ENCODE measurements at regions not wholly inside any gene's neighbourhood (a gene's known extent, or its start where the extent isn't known, plus 50 kb on each side); places are given as distances from the start of the nearest gene placed in this dataset.
"Not testable (repeated sequence)": the region's sequence is repeated elsewhere in the genome, so short reads cannot be mapped to it uniquely, and the experiment has no call there.

DNA sequence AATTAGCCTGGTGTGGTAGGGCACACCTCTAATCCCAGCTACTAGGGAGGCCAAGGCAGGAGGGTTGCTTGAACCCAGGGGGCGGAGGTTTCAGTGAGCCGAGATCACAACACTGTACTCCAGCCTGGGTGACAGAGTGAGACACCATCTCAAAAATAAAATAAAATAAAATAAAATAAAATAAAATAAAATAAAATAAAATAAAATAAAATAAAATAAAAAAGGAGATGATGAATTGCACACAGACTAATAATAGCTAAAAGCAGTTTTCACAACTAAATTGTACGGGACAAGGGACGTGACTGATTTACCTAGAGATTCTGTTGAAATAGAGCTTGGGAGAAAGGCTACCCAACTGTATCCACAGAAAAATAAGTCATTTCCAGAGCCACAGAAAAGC, 1471.3 kb downstream of the CDH11 start:
- DNase-seq = no peak

- DNase-seq = not testable (repeated sequence)
Observed at GRCh38 chr16:63633706-63634445, 1488.0 kb downstream of the CDH11 start.

GRCh38 chr16:63629272-63629671, 1492.6 kb downstream of the CDH11 start:
- no peak for DNase-seq

DNA sequence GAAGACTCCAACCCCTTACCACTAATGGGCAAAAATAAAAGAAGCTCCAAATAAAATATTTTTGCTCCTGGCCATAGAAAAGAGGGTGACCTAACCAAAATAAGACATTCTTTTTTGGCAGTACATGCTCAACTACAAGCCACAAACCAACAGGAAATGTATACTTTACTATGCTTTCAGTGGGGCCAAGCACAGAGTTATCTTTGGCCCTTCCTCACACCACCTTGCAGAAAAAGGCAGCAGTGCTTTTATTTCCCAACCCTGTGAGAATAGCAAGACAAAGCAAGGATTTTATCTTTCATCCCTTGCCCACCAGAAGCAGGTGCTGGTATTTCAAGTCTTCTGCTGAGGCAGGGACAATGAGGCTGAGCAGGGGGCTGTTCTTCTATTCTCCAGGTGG, 1493.1 kb downstream of the CDH11 start:
- DNase-seq = no peak

GRCh38 chr16:63625126-63625525, 1496.7 kb downstream of the CDH11 start:
- no peak for DNase-seq

DNA sequence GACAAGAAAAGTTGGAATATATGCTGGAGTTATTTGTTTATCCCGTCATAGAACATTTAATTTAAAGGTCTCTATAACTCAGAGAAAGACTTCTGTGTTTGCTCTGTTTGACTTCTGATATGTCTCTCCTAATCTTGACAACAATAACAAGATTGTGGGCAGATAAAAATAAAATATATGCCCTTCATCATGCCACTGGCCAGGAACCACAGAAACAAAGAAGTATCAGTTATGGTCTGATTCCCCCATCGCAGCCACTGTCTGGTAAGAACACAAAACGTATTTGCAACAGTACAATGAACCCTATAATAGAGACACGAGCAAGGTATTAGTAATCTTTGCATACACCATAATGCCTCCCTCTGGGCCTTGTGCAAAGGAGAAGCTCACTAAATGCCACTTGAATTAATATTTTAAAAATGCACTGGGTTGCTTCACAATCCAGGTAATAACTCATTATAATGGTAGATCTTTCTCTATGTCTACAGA, 1498.3 kb downstream of the CDH11 start:
- DNase-seq = no peak

DNA sequence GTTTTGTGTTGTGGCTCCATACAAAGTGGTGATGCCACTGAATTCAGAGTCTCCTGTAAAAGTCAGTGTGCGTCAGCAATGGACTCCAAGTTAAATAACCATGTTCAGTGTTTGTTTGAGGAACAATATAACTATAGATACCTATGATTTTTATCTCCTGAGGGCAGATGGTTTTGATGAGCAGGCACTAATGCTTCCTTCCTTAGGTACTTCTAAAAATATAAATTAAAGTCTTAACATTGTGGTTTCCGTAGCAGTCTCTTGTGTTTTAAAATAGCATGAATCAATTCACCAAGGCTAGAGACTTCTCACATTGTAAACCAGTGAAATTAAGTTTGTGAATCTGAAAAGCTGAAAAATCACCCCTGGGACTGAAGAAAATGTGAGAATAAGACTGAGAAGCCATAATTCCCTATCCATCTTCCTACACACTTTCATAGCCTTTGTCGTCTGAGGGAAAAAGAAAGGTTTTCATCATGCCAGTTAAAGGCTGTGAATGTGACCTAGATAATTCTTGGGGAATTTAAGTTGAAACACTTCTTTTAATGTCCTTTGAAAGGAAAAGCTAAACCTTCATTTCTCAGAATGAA, 1502.9 kb downstream of the CDH11 start:
- DNase-seq = no peak

DNA sequence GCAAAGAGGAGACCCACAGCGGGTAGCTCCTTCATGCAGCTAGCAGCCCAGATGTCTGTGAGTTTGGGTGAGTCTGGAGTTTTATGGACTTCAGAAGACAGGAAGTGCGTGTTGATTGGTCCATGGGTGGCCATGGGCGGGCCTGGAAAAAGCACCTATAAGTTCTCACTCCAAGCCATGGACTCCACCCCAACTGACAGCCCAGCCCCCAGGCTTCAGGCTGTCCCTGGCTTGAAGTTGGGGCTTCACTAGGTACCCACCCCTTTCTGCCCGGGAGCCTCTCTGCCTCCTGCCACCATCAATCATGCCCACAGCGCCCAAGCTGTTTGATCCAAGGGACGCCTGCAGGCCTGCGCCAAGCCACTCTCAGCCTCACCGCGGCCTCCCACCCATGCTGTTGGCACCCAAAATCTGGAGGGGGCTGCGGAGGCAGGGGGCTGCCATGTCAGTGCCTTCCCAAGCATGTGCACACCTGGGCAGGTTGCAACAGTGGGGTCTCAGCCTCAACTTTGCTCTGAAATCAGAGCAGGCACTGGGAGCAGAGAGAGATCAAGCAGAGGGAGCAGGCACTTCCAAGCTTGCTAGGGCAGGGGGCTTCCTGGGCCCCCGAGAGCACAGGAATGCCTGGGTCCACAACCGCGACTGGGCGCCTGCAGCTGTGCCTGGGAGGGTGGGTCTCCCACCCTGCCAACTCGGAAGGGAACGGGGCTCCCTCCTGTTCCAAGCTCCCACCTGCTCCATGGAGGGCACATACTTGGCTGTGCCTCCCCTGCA, 1503.7 kb downstream of the CDH11 start:
- no peak for DNase-seq

DNA sequence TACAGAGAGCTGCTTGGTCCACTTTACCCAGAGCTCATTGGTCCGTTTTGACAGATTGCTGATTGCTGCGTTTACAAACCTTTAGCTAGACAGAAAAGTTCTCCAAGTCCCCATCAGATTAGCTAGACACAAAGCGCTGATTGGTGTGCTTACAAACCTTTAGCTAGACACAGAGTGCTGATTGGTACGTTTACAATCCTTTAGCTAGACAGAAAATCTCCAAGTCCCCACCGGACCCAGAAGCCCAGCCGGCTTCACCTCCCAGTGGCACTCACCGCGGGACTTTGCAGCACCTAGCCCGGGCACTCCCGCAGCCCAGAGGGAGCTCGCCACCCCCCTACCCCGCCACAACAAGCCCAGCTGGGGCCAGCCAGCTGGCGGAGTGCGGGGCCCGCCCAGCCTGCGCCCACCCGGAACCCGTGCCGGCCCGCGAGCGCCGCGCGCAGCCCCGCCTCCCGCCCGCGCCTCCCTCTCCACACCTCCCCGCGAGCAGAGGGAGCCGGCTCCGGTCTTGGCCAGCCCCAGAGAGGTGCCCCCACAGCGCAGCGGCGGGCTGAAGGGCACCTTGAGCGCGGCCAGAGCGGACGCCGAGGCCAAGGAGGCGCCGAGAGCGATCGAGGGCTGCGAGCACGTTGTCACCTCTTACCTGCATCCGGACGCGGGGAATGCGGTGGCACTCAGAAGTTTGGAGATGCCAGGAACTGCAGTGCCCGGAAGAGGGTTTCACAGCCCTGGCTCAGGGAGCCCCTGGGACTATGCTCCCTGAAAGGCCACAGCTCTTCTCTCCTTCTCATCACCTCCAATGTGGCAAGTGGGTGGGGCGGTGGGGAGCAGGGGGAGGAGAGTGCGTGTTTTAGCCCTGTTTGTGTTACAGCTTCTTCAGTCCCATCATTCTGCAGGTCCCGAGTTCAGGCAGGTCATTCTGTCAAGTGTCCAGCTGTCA, 1504.5 kb downstream of the CDH11 start:
- DNase-seq = no peak

DNA sequence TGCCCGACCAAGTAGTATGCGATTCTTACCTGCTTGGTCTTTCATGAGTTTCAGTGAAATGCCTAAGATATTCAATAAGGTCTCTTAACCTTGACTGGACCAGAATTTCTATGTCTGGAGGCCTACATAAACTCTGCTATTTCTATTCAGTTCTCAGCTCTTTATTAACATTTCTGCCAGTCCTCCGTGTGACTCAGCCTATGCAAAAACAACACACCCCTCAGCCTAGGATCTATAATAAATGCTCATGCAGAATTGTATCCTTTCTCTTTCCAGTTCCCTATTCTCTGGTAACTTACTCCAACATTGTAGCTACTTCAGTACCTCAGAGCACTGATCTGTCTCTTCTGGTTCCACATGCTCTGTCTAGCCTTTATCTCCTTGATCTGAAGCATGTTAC, 1507.4 kb downstream of the CDH11 start:
- DNase-seq = no peak

GRCh38 chr16:63613701-63614100, 1508.2 kb downstream of the CDH11 start:
- no peak for DNase-seq

DNA sequence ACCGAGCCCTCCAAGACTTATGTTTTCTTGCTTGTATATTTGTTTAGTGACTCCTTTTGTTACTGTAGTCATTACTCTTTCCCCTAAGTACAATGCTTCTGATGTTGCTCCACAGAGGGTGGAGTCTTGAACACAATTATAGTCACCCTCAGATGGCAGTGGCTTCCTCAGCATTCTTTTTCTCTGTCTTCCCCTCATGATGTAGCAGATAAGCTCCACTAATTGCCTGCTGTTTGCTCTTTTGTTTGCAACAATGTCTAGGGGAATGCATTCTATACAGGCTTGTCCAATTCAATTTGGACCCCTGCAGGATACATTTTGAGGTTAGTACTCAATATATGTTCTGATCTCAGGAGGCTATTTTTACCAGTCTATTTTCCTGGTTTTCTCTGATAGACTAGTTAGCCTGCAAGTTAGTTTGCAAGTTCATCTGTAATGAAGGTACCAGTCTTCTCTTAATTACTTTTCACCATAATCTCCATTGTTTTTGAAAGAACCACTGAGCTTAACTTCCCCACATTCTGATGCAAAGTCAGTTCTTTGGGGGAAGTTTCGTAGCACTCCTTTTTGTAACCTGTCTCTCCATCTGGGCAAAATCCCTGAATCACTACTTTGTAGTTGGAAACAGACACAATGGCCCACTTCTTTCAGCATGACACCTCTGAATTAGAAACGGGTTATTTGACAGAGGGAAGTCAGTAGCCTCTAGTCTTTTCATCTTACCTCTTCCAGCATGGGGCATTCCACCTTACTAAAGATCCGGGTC, 1509.2 kb downstream of the CDH11 start:
- DNase-seq = no peak

DNA sequence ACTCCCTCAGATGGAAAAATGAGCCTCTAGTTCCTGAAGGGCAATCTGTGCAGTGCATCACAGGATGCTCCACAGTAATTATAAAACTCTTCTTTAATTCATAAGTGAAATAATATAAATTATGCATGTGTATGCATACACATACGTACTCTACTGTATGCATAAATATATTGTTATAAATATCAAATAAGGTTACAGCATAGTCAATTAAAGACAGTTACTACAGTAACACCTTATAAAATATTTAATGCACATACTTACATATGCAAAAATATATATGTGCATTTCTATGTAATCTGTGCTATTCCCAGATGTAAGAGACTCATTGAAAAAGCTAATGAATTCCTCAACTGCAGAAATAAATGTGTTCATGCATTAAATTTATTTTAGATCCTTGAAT, 1515.1 kb downstream of the CDH11 start:
- no peak for DNase-seq

- DNase-seq = no peak
Observed at GRCh38 chr16:63602206-63602927, 1519.5 kb downstream of the CDH11 start.

- DNase-seq = no peak
Observed at GRCh38 chr16:63596716-63597115, 1525.1 kb downstream of the CDH11 start.

- no peak for DNase-seq
Observed at GRCh38 chr16:63592852-63593251, 1529.0 kb downstream of the CDH11 start.

DNA sequence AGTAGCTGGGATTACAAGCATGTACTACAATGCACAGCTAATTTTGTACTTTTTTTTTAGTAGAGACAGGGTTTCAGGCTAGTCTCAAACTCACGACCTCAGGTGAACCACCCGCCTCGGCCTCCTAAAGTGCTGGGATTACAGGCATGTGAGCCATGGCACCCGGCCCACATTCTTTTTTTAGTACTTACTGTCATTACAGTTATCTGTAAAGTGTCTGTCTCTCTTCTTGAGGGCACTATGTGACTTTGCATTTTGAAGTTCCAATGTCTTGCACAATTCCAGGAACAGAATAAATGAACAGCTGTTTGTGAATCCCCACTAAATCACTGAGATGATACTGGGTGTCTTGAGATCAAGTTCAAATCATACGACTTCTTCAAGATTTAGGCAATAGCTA, 1540.3 kb downstream of the CDH11 start:
- DNase-seq = no peak

DNA sequence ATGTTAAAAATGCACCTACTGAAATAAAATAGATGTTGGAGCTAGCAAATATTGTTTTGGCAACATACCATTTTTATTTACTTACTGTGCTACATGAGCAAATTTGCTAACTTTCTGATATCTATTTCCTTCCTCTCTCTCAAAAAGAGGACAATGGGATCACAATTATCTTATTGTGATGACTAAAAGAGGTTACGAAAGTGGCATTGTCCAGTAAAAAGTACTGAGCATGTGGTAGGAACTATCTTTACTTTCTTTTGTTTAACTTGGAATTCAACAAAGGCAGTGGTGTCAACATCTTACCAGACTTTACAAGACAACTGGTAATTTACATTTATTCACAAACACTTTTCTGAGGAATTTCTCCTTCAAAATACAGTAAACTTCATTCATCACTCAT, 1542.6 kb upstream of the CDH8 start:
- no peak for DNase-seq

DNA sequence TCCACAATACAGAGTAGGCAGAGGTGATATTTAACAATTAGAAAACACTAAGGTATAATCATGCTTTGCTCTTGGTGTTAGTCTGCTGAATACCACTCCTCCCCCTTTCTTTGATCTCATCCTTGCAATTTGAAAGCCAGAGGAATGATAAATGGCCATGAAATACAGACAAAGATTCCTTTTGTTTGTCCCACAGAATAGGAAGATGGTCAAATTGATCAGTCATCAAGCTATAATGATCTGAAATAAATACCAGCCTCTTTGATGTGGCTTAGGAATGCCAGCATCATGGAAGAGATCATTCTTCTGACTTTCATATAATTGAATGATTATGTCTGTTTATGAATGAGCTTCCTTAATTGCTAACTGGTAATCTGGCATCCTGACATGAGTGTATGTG, 1541.7 kb upstream of the CDH8 start:
- DNase-seq = no peak

- no peak for DNase-seq
Observed at GRCh38 chr16:63575041-63575440, 1538.8 kb upstream of the CDH8 start.

GRCh38 chr16:63568164-63568563, 1531.9 kb upstream of the CDH8 start:
- DNase-seq = no peak
